ENCODE measurements at regions not wholly inside any gene's neighbourhood (a gene's known extent, or its start where the extent isn't known, plus 50 kb on each side); places are given as distances from the start of the nearest gene placed in this dataset.

GRCh38 chr1:222240536-222241181 is 307.2 kb downstream of the HHIPL2 start:
- Histone ChIP-seq H3K79me2 (ENCODE audit: insufficient read depth, low read length) (no peaks in the 10 kb centered on the region), H3K4me1 (ENCODE audit: insufficient read depth, low read length) (no peaks in the 10 kb centered on the region), H3K9me3 (ENCODE audit: insufficient read depth, low read length, severe bottlenecking) (no peaks in the 10 kb centered on the region), H3K27me3 (ENCODE audit: insufficient read depth, low read length, poor library complexity) (peaks cover 3% of the 10 kb centered on the region), H3K36me3 (ENCODE audit: insufficient read depth, low read length) (no peaks in the 10 kb centered on the region), H3K4me2 (ENCODE audit: insufficient read depth, low read length) (no peak overlapping the region), H3K27ac (ENCODE audit: low read length) (no peak overlapping the region), H4K20me1 (ENCODE audit: insufficient read depth, low read length) (no peaks in the 10 kb centered on the region), H3K9ac (ENCODE audit: low read depth, low read length) (no peak overlapping the region), H3K4me3 (ENCODE audit: low read depth in 1 of 2, low read length in 2 of 2) (no peak overlapping the region), H2AFZ (ENCODE audit: low read depth, low read length) (no peak overlapping the region)
- TF ChIP-seq, protein P1, sequence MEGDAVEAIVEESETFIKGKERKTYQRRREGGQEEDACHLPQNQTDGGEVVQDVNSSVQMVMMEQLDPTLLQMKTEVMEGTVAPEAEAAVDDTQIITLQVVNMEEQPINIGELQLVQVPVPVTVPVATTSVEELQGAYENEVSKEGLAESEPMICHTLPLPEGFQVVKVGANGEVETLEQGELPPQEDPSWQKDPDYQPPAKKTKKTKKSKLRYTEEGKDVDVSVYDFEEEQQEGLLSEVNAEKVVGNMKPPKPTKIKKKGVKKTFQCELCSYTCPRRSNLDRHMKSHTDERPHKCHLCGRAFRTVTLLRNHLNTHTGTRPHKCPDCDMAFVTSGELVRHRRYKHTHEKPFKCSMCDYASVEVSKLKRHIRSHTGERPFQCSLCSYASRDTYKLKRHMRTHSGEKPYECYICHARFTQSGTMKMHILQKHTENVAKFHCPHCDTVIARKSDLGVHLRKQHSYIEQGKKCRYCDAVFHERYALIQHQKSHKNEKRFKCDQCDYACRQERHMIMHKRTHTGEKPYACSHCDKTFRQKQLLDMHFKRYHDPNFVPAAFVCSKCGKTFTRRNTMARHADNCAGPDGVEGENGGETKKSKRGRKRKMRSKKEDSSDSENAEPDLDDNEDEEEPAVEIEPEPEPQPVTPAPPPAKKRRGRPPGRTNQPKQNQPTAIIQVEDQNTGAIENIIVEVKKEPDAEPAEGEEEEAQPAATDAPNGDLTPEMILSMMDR (IDR thresholded peaks at IDR 0.05; ENCODE audit: borderline replicate concordance, extremely low read depth, low read length, poor library complexity, severe bottlenecking), result no peak
- ATAC-seq (ENCODE audit: insufficient read depth, low read depth) (no peak), DNase-seq (no peak)

- H4K20me1 ChIP-seq (ENCODE audit: insufficient read depth, low read length), result no peaks in the 10 kb centered on the region
- peaks cover 3% of the 10 kb centered on the region for H3K27me3 ChIP-seq (ENCODE audit: insufficient read depth, low read length, poor library complexity)
- no peak overlapping the region for H3K27ac ChIP-seq (ENCODE audit: low read length)
- H3K4me1 ChIP-seq (ENCODE audit: insufficient read depth, low read length), result no peaks in the 10 kb centered on the region
- H3K9ac ChIP-seq (ENCODE audit: low read depth, low read length), result no peak overlapping the region
- no peaks in the 10 kb centered on the region for H3K36me3 ChIP-seq (ENCODE audit: insufficient read depth, low read length)
- H3K4me3 ChIP-seq (ENCODE audit: low read depth in 1 of 2, low read length in 2 of 2), result no peak overlapping the region
- no peak overlapping the region for H3K4me2 ChIP-seq (ENCODE audit: insufficient read depth, low read length)
- no peak overlapping the region for H2AFZ ChIP-seq (ENCODE audit: low read depth, low read length)
- H3K9me3 ChIP-seq (ENCODE audit: insufficient read depth, low read length, severe bottlenecking), result no peaks in the 10 kb centered on the region
- no peaks in the 10 kb centered on the region for H3K79me2 ChIP-seq (ENCODE audit: insufficient read depth, low read length)
- no peak for DNase-seq
- TF ChIP-seq, protein P1 (IDR thresholded peaks at IDR 0.05; ENCODE audit: borderline replicate concordance, extremely low read depth, low read length, poor library complexity, severe bottlenecking), result no peak
- TF ChIP-seq EZH2 (IDR thresholded peaks at IDR 0.05; ENCODE audit: borderline replicate concordance, low read depth, low read length, severe bottlenecking), result no peak
- ATAC-seq (ENCODE audit: insufficient read depth, low read depth), result no peak
These were observed 308.8 kb downstream of the HHIPL2 start for GRCh38 chr1:222239130-222239529.

- Histone ChIP-seq H2AFZ (ENCODE audit: low read depth, low read length) (no peak overlapping the region), H3K36me3 (ENCODE audit: insufficient read depth, low read length) (no peaks in the 10 kb centered on the region)
- TF ChIP-seq EZH2 (IDR thresholded peaks at IDR 0.05; ENCODE audit: borderline replicate concordance, low read depth, low read length, severe bottlenecking), result no peak
- TF ChIP-seq, protein P1 (IDR thresholded peaks at IDR 0.05; ENCODE audit: borderline replicate concordance, extremely low read depth, low read length, poor library complexity, severe bottlenecking), result no peak
These were observed 313.6 kb downstream of the HHIPL2 start for GRCh38 chr1:222234351-222234750.

More at GRCh38 chr1:222234351-222234750, 313.6 kb downstream of the HHIPL2 start:
- Histone ChIP-seq H3K27ac (ENCODE audit: low read length) (no peak overlapping the region), H4K20me1 (ENCODE audit: insufficient read depth, low read length) (no peaks in the 10 kb centered on the region), H3K4me3 (ENCODE audit: low read depth in 1 of 2, low read length in 2 of 2) (no peak overlapping the region), H3K79me2 (ENCODE audit: insufficient read depth, low read length) (no peaks in the 10 kb centered on the region), H3K4me2 (ENCODE audit: insufficient read depth, low read length) (no peak overlapping the region), H3K9ac (ENCODE audit: low read depth, low read length) (no peak overlapping the region), H3K27me3 (ENCODE audit: insufficient read depth, low read length, poor library complexity) (no peaks in the 10 kb centered on the region), H3K9me3 (ENCODE audit: insufficient read depth, low read length, severe bottlenecking) (no peaks in the 10 kb centered on the region), H3K4me1 (ENCODE audit: insufficient read depth, low read length) (no peaks in the 10 kb centered on the region)
- DNase-seq, result no peak
- no peak for ATAC-seq (ENCODE audit: insufficient read depth, low read depth)

Data from DND-41 (cell line).